DMS153 (cell line): ENCODE measurements at regions not wholly inside any gene's neighbourhood (a gene's known extent, or its start where the extent isn't known, plus 50 kb on each side); places are given as distances from the start of the nearest gene placed in this dataset.
"Not testable (repeated sequence)": the region's sequence is repeated elsewhere in the genome, so short reads cannot be mapped to it uniquely, and the experiment has no call there.

Source experiments
- DNase-seq: peaks from one replicate; lab custom pipeline; 2025; lab: John Stamatoyannopoulos, UW

DNA sequence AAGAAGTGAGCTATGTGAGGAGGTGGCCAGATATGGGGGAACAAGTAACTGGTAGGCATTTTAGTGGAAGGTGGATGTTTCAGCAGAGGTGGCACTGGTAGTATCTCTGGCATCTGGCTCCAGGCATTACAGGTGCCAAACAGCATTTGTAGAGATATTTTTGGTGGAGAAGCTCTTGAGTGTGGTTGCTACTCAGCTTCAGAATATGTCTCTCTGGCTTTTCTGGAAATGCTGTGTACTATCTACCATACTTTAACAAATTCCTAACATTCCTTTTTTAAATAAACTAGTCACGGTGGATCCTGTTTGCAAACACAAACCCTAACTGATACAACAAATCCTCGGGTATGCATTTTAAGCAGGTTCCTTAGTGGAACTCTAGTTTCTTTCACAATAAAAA, 128.0 kb downstream of the BARX2 start:
- no peak for DNase-seq

DNA sequence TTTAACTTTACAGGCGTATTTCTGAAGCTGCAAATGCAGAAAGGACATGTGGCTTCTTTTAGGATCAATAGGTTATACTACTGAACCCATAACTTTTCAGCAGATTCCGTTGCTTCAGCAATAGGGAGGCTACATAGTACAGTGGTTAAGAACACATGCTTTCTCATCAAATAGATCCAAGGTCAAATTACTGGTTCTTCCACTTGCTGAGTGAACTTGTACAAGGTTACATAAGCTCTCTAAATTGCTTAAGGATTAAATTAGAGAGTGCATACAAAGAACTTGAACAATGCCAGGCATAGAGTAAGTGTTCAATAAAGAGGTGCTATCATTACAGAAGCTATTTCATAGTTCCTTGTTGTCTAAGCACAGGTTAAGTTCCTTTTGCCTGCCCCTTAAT, 129.6 kb downstream of the BARX2 start:
- no peak for DNase-seq

DNA sequence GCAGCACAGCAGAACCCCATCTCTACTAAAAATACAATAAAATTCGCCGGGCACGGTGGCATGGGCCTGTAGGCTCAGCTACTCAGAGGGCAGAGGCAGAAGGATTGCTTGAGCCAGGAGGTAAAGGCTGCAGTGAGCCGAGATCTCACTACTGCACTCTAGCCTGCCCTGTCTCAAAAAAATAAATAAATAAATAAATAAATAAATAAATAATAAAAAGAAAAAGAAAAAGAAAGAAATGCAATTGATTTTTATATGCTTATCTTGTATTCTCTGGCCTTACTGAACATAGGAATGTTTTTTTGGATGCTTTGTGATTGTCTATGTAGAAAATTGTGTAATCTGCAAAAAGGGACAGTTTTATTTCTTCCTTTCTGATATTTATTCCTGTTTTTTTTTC, 132.5 kb downstream of the BARX2 start:
- DNase-seq, result no peak

DNA sequence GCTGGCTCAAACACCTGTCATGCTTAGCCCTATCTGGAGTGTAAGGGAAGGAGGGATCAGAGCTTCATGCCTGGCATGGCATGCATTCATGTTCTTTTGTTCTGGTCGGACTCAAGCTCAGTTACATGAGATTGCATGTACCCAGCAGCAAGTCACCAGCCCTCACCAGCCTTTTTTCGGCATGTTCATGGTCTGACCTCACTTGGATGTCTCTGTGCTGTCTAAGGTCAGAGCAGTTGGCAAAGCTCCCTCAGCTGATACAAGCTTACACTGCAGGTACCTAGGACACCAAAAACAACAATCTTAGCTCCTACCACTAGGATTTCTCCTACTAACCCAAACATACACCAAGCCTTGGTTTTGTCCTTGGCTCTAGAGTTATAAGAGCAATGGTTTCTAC, 152.6 kb downstream of the BARX2 start:
- DNase-seq, result no peak

DNA sequence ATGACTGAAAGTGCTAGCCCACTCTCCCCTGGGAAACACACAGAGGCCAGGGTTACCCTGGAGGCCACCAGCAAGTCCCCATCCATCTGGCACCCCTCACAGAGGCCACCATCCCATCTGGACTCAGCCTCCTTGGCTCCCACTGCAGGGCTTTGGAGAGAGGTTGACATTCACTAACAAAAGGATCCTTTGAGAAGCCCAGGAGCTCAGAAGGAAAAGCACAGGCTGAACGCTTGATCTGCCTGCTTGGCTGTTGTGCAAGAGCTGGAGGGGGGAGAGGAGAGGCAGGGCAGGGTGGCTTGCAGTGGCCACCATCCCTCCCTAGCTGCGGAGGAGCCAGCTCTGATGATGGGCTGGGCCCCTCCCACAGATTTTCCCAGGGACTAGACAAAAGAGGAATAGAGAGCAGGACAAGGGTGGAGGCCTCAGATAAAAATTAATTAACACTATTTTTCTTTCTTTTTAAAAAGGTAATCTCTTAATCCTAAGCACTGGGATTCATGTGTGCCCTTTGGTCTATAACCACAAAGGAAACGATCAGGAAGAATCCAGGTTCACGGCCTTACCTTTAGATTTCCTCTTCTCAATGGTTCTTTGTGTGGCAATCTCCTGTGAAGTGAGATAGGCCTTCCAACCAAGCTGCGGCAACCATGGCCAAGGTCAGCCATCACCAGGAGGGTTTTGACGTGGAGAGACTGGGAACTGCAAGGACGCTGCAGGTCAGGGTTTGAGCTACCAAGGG, 154.7 kb downstream of the BARX2 start:
- no peak for DNase-seq

DNA sequence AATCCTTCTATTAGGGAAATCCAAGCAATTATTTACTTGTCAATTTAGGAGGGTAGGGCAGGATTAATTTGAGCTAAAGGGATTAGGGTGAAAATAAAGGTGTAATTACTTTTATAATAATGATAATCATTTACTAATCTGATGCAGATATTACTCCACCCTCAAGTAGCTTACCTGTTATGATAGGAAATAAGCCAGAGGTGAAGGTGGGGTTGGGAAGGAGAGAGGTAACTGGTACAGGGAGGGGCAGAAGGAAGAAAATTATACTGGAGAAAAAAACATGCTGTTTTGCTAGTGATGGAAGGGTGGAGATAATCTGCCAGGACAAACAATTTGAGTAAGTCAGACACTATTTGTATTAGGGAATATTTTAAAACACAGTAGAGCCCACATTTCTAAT, 157.7 kb downstream of the BARX2 start:
- DNase-seq, result no peak

DNA sequence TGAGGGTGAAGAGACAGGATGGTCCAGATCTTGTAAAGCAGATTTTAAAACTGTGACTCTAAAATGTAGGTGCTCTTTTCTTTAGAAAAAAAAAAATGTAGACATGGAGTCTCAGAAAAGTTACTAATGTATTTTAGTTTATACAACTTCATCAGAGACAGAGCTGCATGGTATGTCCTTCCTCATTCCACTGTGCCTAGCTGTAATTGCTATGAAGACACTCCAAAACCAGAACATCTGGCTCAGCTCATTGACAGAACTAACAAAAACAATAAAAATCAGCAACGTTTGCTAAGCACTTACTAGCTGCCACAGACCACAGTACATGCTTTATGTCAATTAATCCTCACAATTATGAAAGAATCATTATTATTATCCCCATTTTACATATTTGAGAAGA, 160.7 kb downstream of the BARX2 start:
- DNase-seq, result no peak

DNA sequence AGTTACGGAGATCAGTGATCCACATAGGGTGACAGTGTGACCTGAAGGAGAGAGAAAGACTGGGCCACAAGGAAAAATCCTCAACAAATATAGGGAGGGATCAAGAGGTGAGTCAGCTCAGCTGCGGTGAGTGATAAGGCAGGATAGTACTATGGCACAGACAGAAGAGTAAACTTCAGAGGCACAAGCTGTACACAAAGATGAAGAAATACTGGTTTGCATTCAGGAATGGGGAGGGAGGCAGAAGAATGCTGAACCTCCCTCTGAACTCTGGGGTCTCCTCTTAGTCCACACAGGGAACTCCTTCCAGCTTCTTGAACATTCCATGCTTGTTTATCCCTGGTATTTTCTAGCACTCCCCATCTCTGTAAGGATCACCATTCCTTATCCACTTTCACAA, 162.7 kb downstream of the BARX2 start:
- no peak for DNase-seq

DNA sequence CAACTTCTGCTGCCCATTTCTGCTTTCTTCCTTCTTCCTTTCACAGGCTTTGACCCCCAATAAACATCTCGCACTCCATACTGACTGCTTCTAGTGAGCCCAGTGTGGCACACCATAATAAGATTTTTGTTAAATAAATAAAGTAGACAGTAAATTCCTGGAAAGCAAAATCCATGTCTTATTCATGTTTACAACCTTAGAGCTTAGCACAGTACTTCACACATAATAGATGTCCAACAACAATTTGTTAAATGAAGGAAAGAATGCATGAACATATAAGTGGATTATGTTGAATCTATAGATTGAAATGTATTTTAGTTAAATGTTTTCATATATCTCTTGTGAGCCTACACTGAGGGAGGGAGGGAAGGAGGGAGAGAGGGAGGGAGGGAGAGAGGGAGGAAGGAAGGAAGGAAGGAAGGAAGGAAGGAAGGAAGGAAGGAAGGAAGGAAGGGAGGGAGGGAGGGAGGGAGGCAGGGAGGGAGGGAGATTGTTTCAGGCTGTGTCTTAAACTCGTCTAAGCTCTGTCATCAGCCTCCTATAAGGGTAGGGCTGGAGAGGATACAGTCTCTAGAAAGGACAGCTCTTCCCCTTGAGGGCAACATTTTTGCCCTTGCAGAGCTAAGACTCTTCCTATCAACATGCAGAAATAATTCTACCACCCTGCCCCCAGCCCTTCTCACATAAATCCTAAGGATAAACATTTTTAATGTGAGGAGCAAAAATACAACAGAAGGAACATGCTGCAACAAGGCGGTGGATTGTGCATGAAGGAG, 168.1 kb downstream of the BARX2 start:
- DNase-seq, result no peak

DNA sequence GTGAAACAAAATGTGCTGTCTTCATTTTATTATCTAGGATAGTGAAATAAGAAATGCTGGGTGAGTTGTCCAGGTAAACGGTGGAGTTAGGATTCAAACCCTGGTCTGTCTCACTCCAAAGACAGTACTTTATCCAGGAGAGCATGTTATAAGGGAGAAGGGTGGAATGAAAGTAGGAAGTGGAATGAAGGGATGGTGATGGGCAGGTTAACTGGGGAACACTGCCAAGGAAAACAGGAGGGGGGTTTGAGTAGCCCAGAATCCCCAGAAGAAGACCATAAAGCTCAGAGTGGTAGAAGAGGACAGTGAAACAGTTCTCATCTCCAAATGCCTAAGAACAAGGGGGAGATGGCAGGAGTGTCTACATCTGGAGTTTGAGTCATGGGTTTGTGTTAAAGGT, 169.0 kb downstream of the BARX2 start:
- no peak for DNase-seq

DNA sequence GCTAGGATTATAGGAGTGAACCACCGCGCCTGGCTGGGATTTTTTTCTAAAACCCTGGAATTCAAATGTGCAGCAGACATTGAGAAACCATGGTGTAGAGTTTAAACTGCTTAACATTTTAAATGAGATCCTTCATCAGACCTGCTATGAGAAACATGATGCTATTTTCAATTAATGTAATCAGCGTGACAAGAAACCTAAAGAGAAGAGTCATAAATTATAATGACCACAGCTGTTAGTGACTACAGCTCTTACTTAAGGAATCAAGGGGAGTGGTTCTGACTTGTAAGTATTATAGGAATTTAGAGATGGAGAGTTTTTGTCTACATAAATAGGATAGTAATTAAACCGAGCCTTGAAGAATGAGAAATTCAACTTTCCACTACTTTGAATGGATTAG, 170.6 kb downstream of the BARX2 start:
- no peak for DNase-seq

DNA sequence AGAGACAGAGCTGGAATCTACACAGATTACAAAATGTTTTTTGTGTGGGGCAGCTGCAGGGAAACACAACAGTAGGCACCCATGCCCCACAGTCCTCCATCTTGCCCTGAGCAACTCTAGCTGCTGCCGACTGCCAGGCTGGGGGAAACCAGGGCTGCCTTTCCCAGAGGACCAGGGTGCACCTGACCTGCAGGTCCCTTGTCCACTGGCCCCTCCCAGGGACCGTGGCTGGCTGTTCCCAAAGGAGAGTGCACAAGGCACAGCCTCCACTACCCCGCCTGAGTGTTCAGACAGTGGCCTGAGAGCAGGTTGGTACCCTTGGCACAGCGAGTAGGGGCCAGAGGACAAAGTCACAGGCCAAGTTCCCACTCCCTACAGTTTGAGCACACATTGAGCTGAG, 181.8 kb downstream of the BARX2 start:
- no peak for DNase-seq

DNA sequence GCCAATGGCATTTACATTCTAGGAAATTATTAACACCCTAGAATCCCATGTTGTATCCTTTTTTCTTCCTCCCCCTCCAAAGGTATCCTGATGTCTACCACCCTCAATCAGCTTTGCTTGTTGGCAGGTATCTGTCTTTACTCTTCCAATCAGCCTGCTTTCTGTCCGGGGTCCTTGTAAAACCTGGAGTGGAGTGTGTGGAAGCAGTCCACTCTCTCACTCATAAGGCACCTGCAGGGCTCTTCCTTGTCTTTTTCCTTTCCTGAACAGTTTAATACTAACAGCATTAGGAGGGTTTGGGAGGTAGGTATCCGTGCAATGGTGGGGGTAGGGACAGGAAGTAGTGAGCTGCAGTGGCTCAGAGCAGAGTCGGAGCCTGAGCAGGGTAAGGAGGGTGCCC, 193.4 kb downstream of the BARX2 start:
- no peak for DNase-seq

DNA sequence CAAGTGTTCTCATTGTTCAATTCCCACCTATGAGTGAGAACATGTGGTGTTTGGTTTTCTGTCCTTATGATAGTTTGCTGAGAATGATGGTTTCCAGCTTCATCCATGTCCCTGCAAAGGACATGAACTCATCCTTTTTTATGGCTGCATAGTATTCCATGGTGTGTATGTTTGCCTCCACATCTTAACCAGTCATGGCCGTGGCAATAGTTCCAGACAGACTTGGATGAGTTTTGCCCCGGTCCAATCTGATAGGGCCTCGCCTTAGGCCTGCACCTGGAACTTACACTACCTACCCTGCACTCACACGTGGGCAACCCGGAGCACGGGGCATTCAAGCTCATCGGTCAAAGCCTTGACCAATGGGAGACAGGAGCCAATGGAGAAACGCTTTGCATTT, 197.0 kb downstream of the BARX2 start:
- DNase-seq, result not testable (repeated sequence)

DNA sequence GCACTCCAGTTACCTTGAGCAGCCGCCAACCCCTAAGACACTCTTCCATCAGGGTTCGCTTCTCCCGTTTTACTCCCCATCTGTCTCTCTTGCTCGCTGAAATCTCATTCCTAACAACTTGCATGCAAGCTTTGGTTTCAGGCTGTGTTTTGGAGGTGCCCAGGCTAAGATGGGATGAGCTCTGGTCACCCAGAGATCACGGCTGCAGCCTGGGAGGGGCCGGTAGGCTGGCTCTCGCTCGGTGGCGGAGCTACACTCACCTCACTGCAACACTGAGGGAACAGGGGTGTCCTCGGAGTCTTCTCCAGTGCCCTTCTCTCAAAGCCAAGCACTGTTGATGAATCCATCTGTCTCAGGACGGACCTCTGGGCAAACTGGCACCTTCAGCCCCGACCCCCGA, 197.5 kb downstream of the BARX2 start:
- no peak for DNase-seq

DNA sequence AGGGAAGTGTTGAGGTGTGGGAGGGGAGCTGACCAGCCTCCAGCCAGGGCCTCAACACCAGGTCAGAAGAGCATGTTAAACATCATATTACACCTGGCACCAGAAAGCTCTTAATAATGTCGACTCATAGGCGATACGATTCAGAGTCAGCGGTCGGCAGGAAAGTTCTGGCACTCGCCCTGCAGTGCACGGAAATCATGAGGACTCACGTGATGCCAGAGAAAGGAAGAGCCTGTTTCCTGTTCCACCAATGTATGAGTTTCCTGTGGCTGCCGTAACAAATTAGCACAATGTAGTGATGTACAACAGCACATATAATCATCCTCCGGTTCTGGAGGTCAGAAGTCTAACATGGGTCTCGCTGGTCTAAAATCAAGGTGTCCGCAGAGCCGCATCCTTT, 198.8 kb downstream of the BARX2 start:
- DNase-seq, result no peak

DNA sequence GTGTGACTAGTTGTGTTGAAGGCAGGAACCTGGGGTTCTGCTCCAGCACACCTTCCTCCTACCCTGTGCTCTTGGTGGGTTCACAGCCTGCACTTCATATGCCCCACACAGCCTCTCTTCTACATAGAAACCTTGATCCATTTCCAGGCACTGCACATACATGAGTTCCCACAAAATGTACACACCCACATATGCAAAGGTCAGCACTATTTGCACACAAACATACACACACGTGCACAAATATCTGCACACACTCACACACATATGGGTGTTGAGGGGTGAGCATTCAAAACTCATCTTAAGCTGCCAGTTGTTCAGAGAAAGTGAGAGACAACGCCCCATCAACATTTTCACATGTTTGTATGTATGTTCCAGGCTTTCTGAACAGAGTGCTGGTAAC, 201.0 kb downstream of the BARX2 start:
- no peak for DNase-seq

DNA sequence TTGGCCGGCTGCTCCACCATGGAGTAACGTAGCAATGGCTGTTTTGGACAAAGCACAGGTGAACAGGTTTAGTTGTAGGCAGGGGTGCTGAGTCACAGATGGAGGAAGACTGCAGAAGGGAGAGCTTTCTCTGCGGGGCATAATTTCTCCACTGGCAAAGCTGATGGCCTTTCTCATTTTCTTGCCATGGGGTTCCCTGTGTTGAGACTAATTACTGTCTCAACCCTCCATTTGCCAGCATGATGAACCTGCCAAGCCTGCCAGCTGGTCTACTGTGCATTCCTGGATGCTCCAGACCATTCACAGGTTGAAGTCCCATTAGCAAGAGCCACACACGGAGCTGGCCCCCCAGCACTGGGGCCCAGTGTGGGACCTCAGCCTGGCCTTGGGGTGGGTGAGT, 202.4 kb downstream of the BARX2 start:
- DNase-seq, result no peak

DNA sequence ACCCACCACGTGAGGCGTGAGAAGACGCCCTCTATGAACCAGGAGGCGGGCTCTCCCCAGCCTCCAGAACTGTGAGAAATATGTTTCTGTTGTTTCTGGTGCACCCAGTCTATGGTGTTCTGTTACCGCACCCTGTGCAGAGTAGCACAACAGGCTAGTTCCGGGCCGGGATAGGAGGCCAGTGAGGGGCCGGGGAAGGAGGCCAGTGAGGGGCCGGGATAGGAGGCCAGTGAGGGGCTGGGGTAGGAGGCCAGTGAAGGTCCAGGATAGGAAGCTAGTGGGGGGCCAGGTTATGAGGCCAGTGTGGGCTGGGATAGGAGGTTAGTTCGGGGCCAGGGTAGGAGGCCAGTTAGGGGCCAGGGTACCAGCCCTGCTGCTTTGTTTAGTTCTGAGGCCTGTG, 204.6 kb downstream of the BARX2 start:
- no peak for DNase-seq

DNA sequence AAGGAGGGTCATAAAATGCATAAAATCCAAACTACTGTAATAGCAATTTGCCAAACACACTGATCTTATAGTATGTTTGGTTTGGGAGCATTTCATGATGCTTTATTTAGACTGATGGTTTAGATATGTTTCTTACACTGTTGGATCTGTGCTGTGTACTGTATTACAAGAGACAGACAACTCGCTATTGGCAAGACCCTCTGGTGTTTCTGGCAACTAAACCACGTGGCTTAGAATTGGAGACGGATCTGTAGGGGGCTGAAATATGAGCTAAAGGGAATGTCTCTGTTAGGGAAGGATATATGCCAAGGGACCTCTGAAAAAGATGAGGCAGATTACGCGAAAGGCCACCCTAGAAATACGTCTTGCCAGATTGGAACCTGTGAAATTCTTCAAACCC, 208.7 kb downstream of the BARX2 start:
- DNase-seq, result no peak

DNA sequence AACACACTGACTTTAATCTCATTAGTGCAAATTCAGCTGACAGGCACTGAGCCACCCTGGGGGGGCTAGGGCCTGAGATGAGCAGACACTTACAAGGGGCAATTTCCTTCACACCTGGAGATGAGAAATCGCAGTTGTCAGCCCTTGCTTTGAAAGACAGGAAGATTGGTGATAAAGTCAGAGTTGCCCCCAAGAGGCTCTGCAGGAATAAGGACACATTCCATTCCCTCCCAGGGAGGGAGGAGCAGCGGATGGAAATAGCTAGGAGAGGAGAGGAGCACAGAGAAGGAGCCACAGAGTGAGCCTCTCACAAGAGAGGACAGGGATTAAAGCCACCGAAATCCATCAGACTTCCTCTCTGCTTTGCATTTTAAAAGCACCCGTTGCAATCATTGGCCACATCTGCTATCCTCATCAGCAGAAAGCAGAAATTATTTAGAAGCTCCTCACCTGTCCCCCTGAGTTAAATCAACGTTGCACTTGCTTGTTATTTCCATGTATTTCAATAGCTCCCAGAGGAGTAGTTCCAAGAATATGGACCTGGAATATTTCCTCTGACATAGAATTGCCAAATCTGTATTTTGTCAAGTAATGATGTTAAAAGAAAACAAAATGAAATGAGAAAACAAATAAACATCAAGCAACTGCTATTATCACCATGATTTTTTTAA, 213.7 kb downstream of the BARX2 start:
- no peak for DNase-seq

DNA sequence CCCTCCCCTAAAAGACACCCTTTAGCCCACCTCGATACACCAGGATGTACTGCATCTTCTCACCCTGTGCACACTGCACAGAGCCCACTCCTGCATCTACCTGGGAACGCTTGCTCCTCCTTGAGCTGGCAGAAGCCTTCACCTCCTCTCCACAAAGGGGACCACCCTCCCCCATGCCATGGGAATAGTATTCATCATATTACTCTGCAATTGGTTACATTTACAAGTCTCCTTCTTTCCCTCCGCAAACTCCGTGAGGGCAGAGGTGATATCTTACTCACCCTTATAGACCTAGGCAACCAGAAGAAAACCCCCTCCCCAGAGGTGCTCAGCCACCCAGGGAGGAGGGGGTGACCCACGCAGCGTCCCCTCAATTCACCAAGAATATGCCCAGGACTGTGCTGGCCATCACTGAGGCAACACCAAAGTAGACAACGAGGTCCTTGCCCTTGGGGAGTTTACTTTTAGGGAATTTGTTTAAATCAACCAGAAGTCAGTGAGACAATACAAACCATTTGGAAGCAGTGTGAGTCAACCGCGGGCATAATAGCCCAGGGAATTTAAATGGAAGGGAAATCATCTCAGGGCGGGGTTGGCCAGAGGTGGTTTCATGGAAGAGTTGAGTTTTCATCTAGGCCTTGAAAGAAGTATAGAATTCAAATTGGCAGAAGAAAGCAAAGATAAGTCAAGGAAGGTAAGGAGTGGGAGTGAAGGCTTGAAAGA, 214.5 kb downstream of the BARX2 start:
- no peak for DNase-seq
